GM12874 (cell line): ENCODE measurements at regions not wholly inside any gene's neighbourhood (a gene's known extent, or its start where the extent isn't known, plus 50 kb on each side); places are given as distances from the start of the nearest gene placed in this dataset.

Experiments used
- TF ChIP-seq, protein P1 (sequence below): IDR thresholded peaks from 2 replicates; pipeline ENCODE4 v1.5.1; 2011; ENCODE audit warnings: low read depth, mild to moderate bottlenecking, control low read depth, low read length, moderate library complexity; ENCODE audit not compliant: insufficient read depth

GRCh38 chr5:96227957-96228356 lies 205.1 kb downstream of the PCSK1 start:
- TF ChIP-seq, protein P1, sequence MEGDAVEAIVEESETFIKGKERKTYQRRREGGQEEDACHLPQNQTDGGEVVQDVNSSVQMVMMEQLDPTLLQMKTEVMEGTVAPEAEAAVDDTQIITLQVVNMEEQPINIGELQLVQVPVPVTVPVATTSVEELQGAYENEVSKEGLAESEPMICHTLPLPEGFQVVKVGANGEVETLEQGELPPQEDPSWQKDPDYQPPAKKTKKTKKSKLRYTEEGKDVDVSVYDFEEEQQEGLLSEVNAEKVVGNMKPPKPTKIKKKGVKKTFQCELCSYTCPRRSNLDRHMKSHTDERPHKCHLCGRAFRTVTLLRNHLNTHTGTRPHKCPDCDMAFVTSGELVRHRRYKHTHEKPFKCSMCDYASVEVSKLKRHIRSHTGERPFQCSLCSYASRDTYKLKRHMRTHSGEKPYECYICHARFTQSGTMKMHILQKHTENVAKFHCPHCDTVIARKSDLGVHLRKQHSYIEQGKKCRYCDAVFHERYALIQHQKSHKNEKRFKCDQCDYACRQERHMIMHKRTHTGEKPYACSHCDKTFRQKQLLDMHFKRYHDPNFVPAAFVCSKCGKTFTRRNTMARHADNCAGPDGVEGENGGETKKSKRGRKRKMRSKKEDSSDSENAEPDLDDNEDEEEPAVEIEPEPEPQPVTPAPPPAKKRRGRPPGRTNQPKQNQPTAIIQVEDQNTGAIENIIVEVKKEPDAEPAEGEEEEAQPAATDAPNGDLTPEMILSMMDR, result no peak

GRCh38 chr5:96226941-96227552 lies 206.0 kb downstream of the PCSK1 start:
- TF ChIP-seq, protein P1, result no peak

DNA sequence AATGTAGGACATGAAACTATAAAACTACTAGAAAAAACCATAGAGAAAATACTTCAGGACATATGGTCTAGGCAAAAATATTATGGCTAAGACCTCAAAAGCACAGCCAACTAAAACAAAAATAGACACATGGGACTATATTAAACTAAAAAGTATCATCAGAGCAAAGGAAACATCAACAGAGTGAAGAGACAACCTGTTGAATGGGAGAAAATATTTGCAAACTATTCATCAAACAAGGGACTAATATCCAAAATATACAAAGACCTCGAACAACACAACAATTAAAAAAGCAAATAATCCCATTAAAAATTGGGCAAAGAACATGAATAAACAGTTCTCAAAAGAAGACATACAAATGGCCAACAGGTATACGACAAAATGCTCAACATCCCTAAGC lies 210.9 kb downstream of the PCSK1 start:
- TF ChIP-seq, protein P1, result no peak

- TF ChIP-seq, protein P1, result no peak
Measured at GRCh38 chr5:96220610-96221390, 212.2 kb downstream of the PCSK1 start.

GRCh38 chr5:96219580-96220281 lies 213.3 kb downstream of the PCSK1 start:
- TF ChIP-seq, protein P1, result no peak

GRCh38 chr5:96218653-96219052 lies 214.4 kb downstream of the PCSK1 start:
- TF ChIP-seq, protein P1, result no peak

GRCh38 chr5:96214442-96215197 lies 218.4 kb downstream of the PCSK1 start:
- TF ChIP-seq, protein P1, result no peak
